ENCODE measurements at regions not wholly inside any gene's neighbourhood (a gene's known extent, or its start where the extent isn't known, plus 50 kb on each side); places are given as distances from the start of the nearest gene placed in this dataset.

GRCh38 chr17:14902297-14902696 is 362.8 kb downstream of the PMP22 start:
- DNase-seq (ENCODE audit: low read depth) (no peak), FAIRE-seq (no peak)
- no peaks in the 10 kb centered on the region for H3K27me3 ChIP-seq (ENCODE audit: control insufficient read depth, insufficient read depth, low read length)
- no peak overlapping the region for H3K4me3 ChIP-seq (ENCODE audit: low read depth, low read length)
- no peaks in the 10 kb centered on the region for H3K36me3 ChIP-seq (ENCODE audit: control insufficient read depth, insufficient read depth, low read length)
- TF ChIP-seq CTCF (IDR thresholded peaks at IDR 0.05; ENCODE audit: insufficient read depth, low read length, severe bottlenecking) = no peak

- no peak for DNase-seq (ENCODE audit: low read depth)
- Histone ChIP-seq H3K27me3 (ENCODE audit: control insufficient read depth, insufficient read depth, low read length) (no peaks in the 10 kb centered on the region), H3K36me3 (ENCODE audit: control insufficient read depth, insufficient read depth, low read length) (no peaks in the 10 kb centered on the region), H3K4me3 (ENCODE audit: low read depth, low read length) (no peak overlapping the region)
- no peak for TF ChIP-seq CTCF (IDR thresholded peaks at IDR 0.05; ENCODE audit: insufficient read depth, low read length, severe bottlenecking)
- no peak for FAIRE-seq
These were observed 363.8 kb downstream of the PMP22 start for GRCh38 chr17:14901376-14901775.

- Histone ChIP-seq H3K27me3 (ENCODE audit: control insufficient read depth, insufficient read depth, low read length) (no peaks in the 10 kb centered on the region), H3K36me3 (ENCODE audit: control insufficient read depth, insufficient read depth, low read length) (no peaks in the 10 kb centered on the region), H3K4me3 (ENCODE audit: low read depth, low read length) (no peak overlapping the region)
- TF ChIP-seq CTCF (IDR thresholded peaks at IDR 0.05; ENCODE audit: insufficient read depth, low read length, severe bottlenecking) = peak; percentile 32
- DNase-seq (ENCODE audit: low read depth) (peak; percentile 69), FAIRE-seq (no peak)
These were observed 378.9 kb downstream of the PMP22 start for GRCh38 chr17:14886200-14886739.

- no peak for TF ChIP-seq CTCF (IDR thresholded peaks at IDR 0.05; ENCODE audit: insufficient read depth, low read length, severe bottlenecking)
- FAIRE-seq = no peak
- no peaks in the 10 kb centered on the region for H3K36me3 ChIP-seq (ENCODE audit: control insufficient read depth, insufficient read depth, low read length)
These were observed 383.0 kb downstream of the PMP22 start for GRCh38 chr17:14882131-14882530.

GRCh38 chr17:14875557-14876412 is 389.3 kb downstream of the PMP22 start:
- Histone ChIP-seq H3K4me3 (ENCODE audit: low read depth, low read length) (no peak overlapping the region), H3K27me3 (ENCODE audit: control insufficient read depth, insufficient read depth, low read length) (no peaks in the 10 kb centered on the region), H3K36me3 (ENCODE audit: control insufficient read depth, insufficient read depth, low read length) (no peaks in the 10 kb centered on the region)
- TF ChIP-seq CTCF (IDR thresholded peaks at IDR 0.05; ENCODE audit: insufficient read depth, low read length, severe bottlenecking) = no peak
- DNase-seq (ENCODE audit: low read depth) (peak; percentile 32), FAIRE-seq (no peak)

More at GRCh38 chr17:14882131-14882530, 383.0 kb downstream of the PMP22 start:
- no peak for DNase-seq (ENCODE audit: low read depth)
- Histone ChIP-seq H3K4me3 (ENCODE audit: low read depth, low read length) (no peak overlapping the region), H3K27me3 (ENCODE audit: control insufficient read depth, insufficient read depth, low read length) (no peaks in the 10 kb centered on the region)

All from bronchial epithelial cell (primary cell).